ENCODE measurements at regions not wholly inside any gene's neighbourhood (a gene's known extent, or its start where the extent isn't known, plus 50 kb on each side); places are given as distances from the start of the nearest gene placed in this dataset.

GRCh38 chr12:75913502-75914351, 117.8 kb downstream of the PHLDA1 start:
- no peak for TF ChIP-seq CTCF (conservative IDR thresholded peaks at IDR 0.05)
- H3K27ac ChIP-seq = no peak overlapping the region

GRCh38 chr12:75909714-75910656, 121.6 kb downstream of the PHLDA1 start:
- no peak for TF ChIP-seq CTCF (conservative IDR thresholded peaks at IDR 0.05)
- H3K27ac ChIP-seq = peak overlapping the region; percentile 69

GRCh38 chr12:75908961-75909605, 122.5 kb downstream of the PHLDA1 start:
- peak overlapping the region; percentile 69 for H3K27ac ChIP-seq
- no peak for TF ChIP-seq CTCF (conservative IDR thresholded peaks at IDR 0.05)

GRCh38 chr12:75905922-75906321, 125.7 kb downstream of the PHLDA1 start:
- TF ChIP-seq CTCF (conservative IDR thresholded peaks at IDR 0.05) = no peak

GRCh38 chr12:75900781-75901254, 130.8 kb downstream of the PHLDA1 start:
- no peak for TF ChIP-seq CTCF (conservative IDR thresholded peaks at IDR 0.05)
- H3K27ac ChIP-seq = no peak overlapping the region

More at GRCh38 chr12:75905922-75906321, 125.7 kb downstream of the PHLDA1 start:
- H3K27ac ChIP-seq = no peak overlapping the region

GRCh38 chr12:75900226-75900625, 131.3 kb downstream of the PHLDA1 start:
- no peak for TF ChIP-seq CTCF (conservative IDR thresholded peaks at IDR 0.05)
- H3K27ac ChIP-seq = no peak overlapping the region
